ENCODE measurements at regions not wholly inside any gene's neighbourhood (a gene's known extent, or its start where the extent isn't known, plus 50 kb on each side); places are given as distances from the start of the nearest gene placed in this dataset.

GRCh38 chr14:58721723-58722122 lies 84.0 kb downstream of the DACT1 start:
- no peaks in the 10 kb centered on the region for H3K36me3 ChIP-seq (ENCODE audit: control insufficient read depth, low read length)
- H4K20me1 ChIP-seq (ENCODE audit: control insufficient read depth, insufficient read depth, low read depth, low read length), result no peaks in the 10 kb centered on the region
- no peak overlapping the region for H3K27ac ChIP-seq (ENCODE audit: low read depth, low read length)
- no peaks in the 10 kb centered on the region for H3K79me2 ChIP-seq (ENCODE audit: control insufficient read depth, low read length)
- no peak overlapping the region for H3K4me3 ChIP-seq (ENCODE audit: low read length)
- no peaks in the 10 kb centered on the region for H3F3A ChIP-seq (ENCODE audit: control insufficient read depth, insufficient read depth)
- H3K4me1 ChIP-seq (ENCODE audit: control insufficient read depth, low read length), result no peaks in the 10 kb centered on the region
- H3K27me3 ChIP-seq (ENCODE audit: control insufficient read depth, low read length), result no peaks in the 10 kb centered on the region
- no peaks in the 10 kb centered on the region for H3K9me2 ChIP-seq (replicated peaks; ENCODE audit: control insufficient read depth, low read length)
- no peak for TF ChIP-seq EZH2phosphoT487 (IDR thresholded peaks at IDR 0.05; ENCODE audit: borderline replicate concordance, low read length)
- TF ChIP-seq CTCF (IDR thresholded peaks at IDR 0.05; ENCODE audit: low read depth, low read length, poor library complexity, severe bottlenecking), result no peak
- H3K9me3 ChIP-seq (ENCODE audit: control insufficient read depth, insufficient read depth, low read length), result no peaks in the 10 kb centered on the region
- no peak overlapping the region for H3K4me2 ChIP-seq (ENCODE audit: low read length)

GRCh38 chr14:58722441-58722840 lies 84.7 kb downstream of the DACT1 start:
- Histone ChIP-seq H3K9me3 (ENCODE audit: control insufficient read depth, insufficient read depth, low read length) (no peaks in the 10 kb centered on the region), H3K4me2 (ENCODE audit: low read length) (no peak overlapping the region), H3K27me3 (ENCODE audit: control insufficient read depth, low read length) (no peaks in the 10 kb centered on the region), H4K20me1 (ENCODE audit: control insufficient read depth, insufficient read depth, low read depth, low read length) (no peaks in the 10 kb centered on the region), H3K36me3 (ENCODE audit: control insufficient read depth, low read length) (no peaks in the 10 kb centered on the region), H3K79me2 (ENCODE audit: control insufficient read depth, low read length) (no peaks in the 10 kb centered on the region), H3K4me1 (ENCODE audit: control insufficient read depth, low read length) (no peaks in the 10 kb centered on the region), H3K4me3 (ENCODE audit: low read length) (no peak overlapping the region), H3K27ac (ENCODE audit: low read depth, low read length) (no peak overlapping the region), H3F3A (ENCODE audit: control insufficient read depth, insufficient read depth) (no peaks in the 10 kb centered on the region), H3K9me2 (replicated peaks; ENCODE audit: control insufficient read depth, low read length) (no peaks in the 10 kb centered on the region)
- TF ChIP-seq EZH2phosphoT487 (IDR thresholded peaks at IDR 0.05; ENCODE audit: borderline replicate concordance, low read length) (no peak), CTCF (IDR thresholded peaks at IDR 0.05; ENCODE audit: low read depth, low read length, poor library complexity, severe bottlenecking) (no peak)

GRCh38 chr14:58724206-58724605 lies 86.4 kb downstream of the DACT1 start:
- H3F3A ChIP-seq (ENCODE audit: control insufficient read depth, insufficient read depth), result no peaks in the 10 kb centered on the region
- H3K36me3 ChIP-seq (ENCODE audit: control insufficient read depth, low read length), result no peaks in the 10 kb centered on the region
- no peak overlapping the region for H3K4me3 ChIP-seq (ENCODE audit: low read length)
- TF ChIP-seq EZH2phosphoT487 (IDR thresholded peaks at IDR 0.05; ENCODE audit: borderline replicate concordance, low read length), result no peak
- no peak for TF ChIP-seq CTCF (IDR thresholded peaks at IDR 0.05; ENCODE audit: low read depth, low read length, poor library complexity, severe bottlenecking)
- H3K79me2 ChIP-seq (ENCODE audit: control insufficient read depth, low read length), result no peaks in the 10 kb centered on the region
- no peaks in the 10 kb centered on the region for H3K9me3 ChIP-seq (ENCODE audit: control insufficient read depth, insufficient read depth, low read length)
- H4K20me1 ChIP-seq (ENCODE audit: control insufficient read depth, insufficient read depth, low read depth, low read length), result no peaks in the 10 kb centered on the region
- H3K4me1 ChIP-seq (ENCODE audit: control insufficient read depth, low read length), result no peaks in the 10 kb centered on the region
- no peak overlapping the region for H3K4me2 ChIP-seq (ENCODE audit: low read length)
- H3K27ac ChIP-seq (ENCODE audit: low read depth, low read length), result no peak overlapping the region
- H3K27me3 ChIP-seq (ENCODE audit: control insufficient read depth, low read length), result no peaks in the 10 kb centered on the region
- no peaks in the 10 kb centered on the region for H3K9me2 ChIP-seq (replicated peaks; ENCODE audit: control insufficient read depth, low read length)

- H3K4me3 ChIP-seq (ENCODE audit: low read length), result no peak overlapping the region
- H3K9me2 ChIP-seq (replicated peaks; ENCODE audit: control insufficient read depth, low read length), result no peaks in the 10 kb centered on the region
- H3K27ac ChIP-seq (ENCODE audit: low read depth, low read length), result no peak overlapping the region
- no peaks in the 10 kb centered on the region for H3K79me2 ChIP-seq (ENCODE audit: control insufficient read depth, low read length)
- no peaks in the 10 kb centered on the region for H3K27me3 ChIP-seq (ENCODE audit: control insufficient read depth, low read length)
- H3K4me1 ChIP-seq (ENCODE audit: control insufficient read depth, low read length), result no peaks in the 10 kb centered on the region
- TF ChIP-seq CTCF (IDR thresholded peaks at IDR 0.05; ENCODE audit: low read depth, low read length, poor library complexity, severe bottlenecking) (no peak), EZH2phosphoT487 (IDR thresholded peaks at IDR 0.05; ENCODE audit: borderline replicate concordance, low read length) (no peak)
- H3F3A ChIP-seq (ENCODE audit: control insufficient read depth, insufficient read depth), result no peaks in the 10 kb centered on the region
- H3K36me3 ChIP-seq (ENCODE audit: control insufficient read depth, low read length), result no peaks in the 10 kb centered on the region
- H3K9me3 ChIP-seq (ENCODE audit: control insufficient read depth, insufficient read depth, low read length), result no peaks in the 10 kb centered on the region
- no peaks in the 10 kb centered on the region for H4K20me1 ChIP-seq (ENCODE audit: control insufficient read depth, insufficient read depth, low read depth, low read length)
- no peak overlapping the region for H3K4me2 ChIP-seq (ENCODE audit: low read length)
Measured at GRCh38 chr14:58724702-58725101, 86.9 kb downstream of the DACT1 start.

Data from DOHH2 (cell line).